Lung (tissue), 11 donors: ENCODE measurements at regions not wholly inside any gene's neighbourhood (a gene's known extent, or its start where the extent isn't known, plus 50 kb on each side); places are given as distances from the start of the nearest gene placed in this dataset.

ENCODE experiments used
- ATAC-seq: fragments of 200-7000 bp; cut with Tn5 transposase; one replicate; pipeline ENCODE4 v1.9.1; 2020; ENCODE audit warnings: moderate number of reproducible peaks; ENCODE audit not compliant: insufficient read depth, low FRiP score
- DNase-seq, 3 donors: peaks; one replicate each; pipeline ENCODE4 v3.0.0-alpha.2; 2013 to 2017
- H3K27ac ChIP-seq, 2 donors: one replicate each; pipeline ENCODE4 v1.5.1; 2013; ENCODE audit warnings: mild to moderate bottlenecking in 2 of 2, moderate library complexity in 2 of 2, control low read depth in 1 of 2, inconsistent platforms in 1 of 2, low read depth in 1 of 2, low read length in 1 of 2
- H3K27me3 ChIP-seq, 3 donors: one replicate each; pipeline ENCODE4 v1.5.1; 2013; ENCODE audit warnings: low read length in 2 of 3; ENCODE audit not compliant: control insufficient read depth in 3 of 3, insufficient read depth in 3 of 3
- H3K36me3 ChIP-seq, 4 donors: one replicate each; pipeline ENCODE4 v1.5.1; 2013; ENCODE audit warnings: low read length in 4 of 4, mild to moderate bottlenecking in 1 of 4, moderate library complexity in 1 of 4; ENCODE audit not compliant: control insufficient read depth in 4 of 4, insufficient read depth in 4 of 4
- H3K4me1 ChIP-seq, 5 donors: one replicate each; pipeline ENCODE4 v1.5.1; 2013; ENCODE audit warnings: low read length in 5 of 5, mild to moderate bottlenecking in 2 of 5, moderate library complexity in 1 of 5; ENCODE audit not compliant: control insufficient read depth in 5 of 5, insufficient read depth in 5 of 5
- H3K4me3 ChIP-seq: one replicate; pipeline ENCODE4 v1.5.1; 2013; ENCODE audit warnings: mild to moderate bottlenecking, control low read depth, moderate library complexity
- H3K9ac ChIP-seq, 2 donors: one replicate each; pipeline ENCODE4 v1.5.1; 2013; ENCODE audit warnings: low read length in 2 of 2, control low read depth in 1 of 2; ENCODE audit not compliant: insufficient read depth in 1 of 2
- H3K9me3 ChIP-seq, 4 donors: one replicate each; pipeline ENCODE4 v1.5.1; 2013; ENCODE audit warnings: low read length in 3 of 4, mild to moderate bottlenecking in 1 of 4, moderate library complexity in 1 of 4; ENCODE audit not compliant: control insufficient read depth in 4 of 4, insufficient read depth in 3 of 4
- WGBS, 2 donors: extraction: QIAGEN DNeasy Blood & Tissue Kit; methylation state at CpG; one replicate each; pipeline ENCODE4 v1.1.7; 2013; 5-methylcytosine and 5-hydroxymethylcytosine counted together
- TF ChIP-seq, protein P1 (sequence below): IDR thresholded peaks from 2 replicates; pipeline ENCODE4 v1.5.1; 2012; ENCODE audit warnings: mild to moderate bottlenecking; ENCODE audit errors: control extremely low read depth, extremely low read depth
- donor health status: control.
- donor health status: control.
- donor health status: Bipolar disorder and iron deficiency.
- donor health status: healthy.
- donor health status: DM: yes; HTN: yes; CAD: no.

DNA sequence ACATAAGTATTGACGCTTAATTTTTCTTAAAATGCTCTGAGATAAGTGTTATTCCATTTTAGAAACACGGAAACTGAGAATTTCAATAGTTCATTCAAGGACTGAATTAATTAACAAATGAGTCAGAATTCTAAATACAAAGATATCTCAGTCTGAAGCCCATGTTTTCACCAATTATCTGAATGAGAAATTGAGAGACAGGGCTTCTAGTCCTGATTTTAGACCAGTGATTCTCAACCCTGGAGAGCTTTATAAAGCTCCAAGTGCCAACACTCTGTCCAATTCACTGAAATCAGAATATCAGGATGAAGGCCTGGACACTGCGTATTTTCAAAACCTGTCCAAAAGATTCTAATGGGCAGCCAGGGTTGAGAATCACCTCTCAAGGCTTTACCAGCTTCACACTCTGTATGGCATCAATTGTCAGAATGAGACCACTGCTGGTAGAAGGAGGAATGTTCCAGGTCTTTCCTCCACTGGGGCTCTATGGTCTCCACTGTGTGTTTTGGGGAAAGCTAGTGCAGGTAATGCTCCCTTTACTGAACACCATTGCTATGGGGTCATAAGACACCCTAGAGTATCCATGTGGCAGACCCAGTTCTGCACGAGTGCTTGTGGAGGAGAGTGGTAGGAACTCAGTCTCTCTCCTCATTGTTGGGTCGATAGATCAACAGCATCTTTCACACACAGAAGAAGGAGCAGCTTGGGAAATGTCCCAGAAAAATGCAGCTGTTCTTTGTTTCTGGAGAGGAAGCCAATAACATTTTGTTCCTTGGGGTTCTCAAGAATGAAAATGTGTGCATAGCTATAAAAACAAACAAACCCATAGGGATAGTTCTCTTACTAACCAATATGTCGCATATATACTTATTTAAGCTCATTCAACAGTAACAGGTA is 99.7 kb upstream of the OSMR start:
- H3K27ac ChIP-seq = no peak overlapping the region
- H3K9me3 ChIP-seq = peaks cover 0 to 5% (median 2%) of the 10 kb centered on the region in 4 donors
- H3K4me1 ChIP-seq = peaks cover 0 to 21% (median 0%) of the 10 kb centered on the region in 5 donors
- H3K4me3 ChIP-seq = no peak overlapping the region
- DNase-seq (peak in 2 of 3 donors; percentile 50 to 74), ATAC-seq (no peak)
- H3K36me3 ChIP-seq = no peaks in the 10 kb centered on the region
- TF ChIP-seq, protein P1, sequence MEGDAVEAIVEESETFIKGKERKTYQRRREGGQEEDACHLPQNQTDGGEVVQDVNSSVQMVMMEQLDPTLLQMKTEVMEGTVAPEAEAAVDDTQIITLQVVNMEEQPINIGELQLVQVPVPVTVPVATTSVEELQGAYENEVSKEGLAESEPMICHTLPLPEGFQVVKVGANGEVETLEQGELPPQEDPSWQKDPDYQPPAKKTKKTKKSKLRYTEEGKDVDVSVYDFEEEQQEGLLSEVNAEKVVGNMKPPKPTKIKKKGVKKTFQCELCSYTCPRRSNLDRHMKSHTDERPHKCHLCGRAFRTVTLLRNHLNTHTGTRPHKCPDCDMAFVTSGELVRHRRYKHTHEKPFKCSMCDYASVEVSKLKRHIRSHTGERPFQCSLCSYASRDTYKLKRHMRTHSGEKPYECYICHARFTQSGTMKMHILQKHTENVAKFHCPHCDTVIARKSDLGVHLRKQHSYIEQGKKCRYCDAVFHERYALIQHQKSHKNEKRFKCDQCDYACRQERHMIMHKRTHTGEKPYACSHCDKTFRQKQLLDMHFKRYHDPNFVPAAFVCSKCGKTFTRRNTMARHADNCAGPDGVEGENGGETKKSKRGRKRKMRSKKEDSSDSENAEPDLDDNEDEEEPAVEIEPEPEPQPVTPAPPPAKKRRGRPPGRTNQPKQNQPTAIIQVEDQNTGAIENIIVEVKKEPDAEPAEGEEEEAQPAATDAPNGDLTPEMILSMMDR = no peak
- H3K9ac ChIP-seq = no peak overlapping the region
- WGBS, 2 donors = 83 to 89% methylated on average over 6 of the region's 6 CpGs
- no peaks in the 10 kb centered on the region for H3K27me3 ChIP-seq

DNA sequence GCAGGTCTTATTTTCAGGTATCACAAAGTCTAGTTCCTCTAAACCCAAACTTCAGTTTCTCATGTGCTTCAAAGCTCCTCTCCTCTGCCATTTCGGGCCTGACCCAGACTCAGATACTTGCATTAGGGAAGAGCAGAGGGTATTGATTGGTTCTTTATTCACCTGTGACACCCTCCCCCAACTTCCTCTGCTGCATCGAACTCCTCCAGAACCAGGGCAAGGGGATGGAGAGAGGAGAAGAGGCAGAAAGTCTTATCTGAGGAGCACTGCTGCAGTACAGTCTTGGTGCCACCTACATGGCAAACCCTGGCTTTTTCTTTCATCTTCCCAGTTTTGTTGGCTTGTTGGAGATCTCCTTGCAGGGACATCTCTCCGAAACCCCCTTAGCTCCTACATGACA is 96.0 kb upstream of the OSMR start:
- Histone ChIP-seq H3K27me3 (no peaks in the 10 kb centered on the region), H3K4me3 (no peak overlapping the region), H3K4me1 (peaks cover 0 to 25% (median 3%) of the 10 kb centered on the region in 5 donors), H3K9me3 (no peaks in the 10 kb centered on the region), H3K27ac (no peak overlapping the region), H3K9ac (no peak overlapping the region), H3K36me3 (no peaks in the 10 kb centered on the region)
- no peak for ATAC-seq
- no peak for DNase-seq
- WGBS, 2 donors = 80 to 84% methylated on average over 3 of the region's 3 CpGs
- TF ChIP-seq, protein P1 = no peak

DNA sequence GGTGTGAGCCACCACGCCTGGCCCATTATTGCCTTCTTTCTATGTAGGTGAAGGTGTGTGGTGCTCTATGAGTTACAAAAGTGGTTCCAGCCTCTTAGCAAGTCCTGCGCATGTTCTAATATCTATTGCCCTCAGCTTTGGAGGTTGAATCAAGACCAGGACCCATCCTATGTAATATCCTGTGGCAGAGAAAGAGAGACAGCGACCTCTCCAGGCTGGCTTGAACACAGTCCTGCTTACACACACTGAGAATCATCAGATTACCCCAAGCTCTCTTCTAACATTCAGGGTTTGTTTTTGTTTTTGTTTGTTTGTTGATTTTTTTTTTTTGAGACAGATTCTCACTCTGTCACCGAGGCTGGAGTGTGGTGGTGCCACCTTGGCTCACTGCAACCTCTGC is 94.7 kb upstream of the OSMR start:
- no peak overlapping the region for H3K9ac ChIP-seq
- TF ChIP-seq, protein P1 = no peak
- no peak overlapping the region for H3K27ac ChIP-seq
- H3K9me3 ChIP-seq = no peaks in the 10 kb centered on the region
- H3K36me3 ChIP-seq = no peaks in the 10 kb centered on the region
- peaks cover 0 to 19% (median 3%) of the 10 kb centered on the region in 5 donors for H3K4me1 ChIP-seq
- 79 to 87% methylated on average over 4 of the region's 4 CpGs for WGBS, 2 donors
- no peak overlapping the region for H3K4me3 ChIP-seq
- DNase-seq (peak in 1 of 3 donors; percentile 56), ATAC-seq (no peak)
- no peaks in the 10 kb centered on the region for H3K27me3 ChIP-seq
